HG03521 (cell line): ENCODE measurements at regions not wholly inside any gene's neighbourhood (a gene's known extent, or its start where the extent isn't known, plus 50 kb on each side); places are given as distances from the start of the nearest gene placed in this dataset.

Experiments used
- ATAC-seq: cut with Tn5 transposase; IDR thresholded peaks from one replicate; pipeline ENCODE4 v1.9.1; 2021; ENCODE audit warnings: mild to moderate bottlenecking, moderate library complexity; ENCODE audit not compliant: unreplicated experiment

DNA sequence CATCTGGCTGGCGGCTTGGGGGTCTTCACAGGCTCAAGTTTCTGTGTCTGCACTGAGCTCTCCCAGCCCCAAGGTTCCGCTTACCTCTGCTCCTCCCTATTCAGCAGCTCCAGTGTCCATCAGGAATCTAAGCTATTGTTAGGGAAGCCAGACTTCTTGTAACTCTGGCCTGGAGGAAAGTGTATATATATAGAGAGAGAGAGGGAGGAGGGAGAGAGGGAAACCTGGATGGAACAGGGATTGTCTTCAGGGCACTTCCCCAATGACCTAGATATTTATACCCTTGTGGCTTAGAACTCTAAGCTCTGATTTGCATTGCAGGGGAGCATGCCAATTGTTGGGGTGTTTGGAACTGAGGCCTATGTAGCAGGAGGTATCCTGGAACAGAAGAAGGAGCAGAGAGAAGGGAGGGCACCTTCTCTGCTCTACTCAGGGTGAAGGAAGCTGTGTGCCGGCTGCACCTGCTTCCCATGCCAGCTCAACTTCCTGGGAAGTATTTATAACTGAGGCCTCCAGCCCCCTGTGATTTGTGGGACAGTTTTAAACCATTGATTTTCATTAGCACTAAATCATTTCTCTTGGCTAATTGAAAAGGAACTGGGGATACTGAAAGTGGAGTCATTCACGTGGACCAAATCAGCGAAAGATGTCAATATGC, 70.9 kb downstream of the NAV1 start:
- ATAC-seq: no peak

- ATAC-seq: no peak
Measured at GRCh38 chr1:201610858-201611257, 71.9 kb downstream of the NAV1 start.

GRCh38 chr1:201612645-201613044, 73.7 kb downstream of the NAV1 start:
- no peak for ATAC-seq

- ATAC-seq: no peak
Measured at GRCh38 chr1:201614262-201615015, 75.5 kb downstream of the NAV1 start.

- ATAC-seq: no peak
Measured at GRCh38 chr1:201617157-201617556, 78.2 kb downstream of the NAV1 start.

GRCh38 chr1:201618389-201618788, 79.5 kb downstream of the NAV1 start:
- ATAC-seq: no peak

DNA sequence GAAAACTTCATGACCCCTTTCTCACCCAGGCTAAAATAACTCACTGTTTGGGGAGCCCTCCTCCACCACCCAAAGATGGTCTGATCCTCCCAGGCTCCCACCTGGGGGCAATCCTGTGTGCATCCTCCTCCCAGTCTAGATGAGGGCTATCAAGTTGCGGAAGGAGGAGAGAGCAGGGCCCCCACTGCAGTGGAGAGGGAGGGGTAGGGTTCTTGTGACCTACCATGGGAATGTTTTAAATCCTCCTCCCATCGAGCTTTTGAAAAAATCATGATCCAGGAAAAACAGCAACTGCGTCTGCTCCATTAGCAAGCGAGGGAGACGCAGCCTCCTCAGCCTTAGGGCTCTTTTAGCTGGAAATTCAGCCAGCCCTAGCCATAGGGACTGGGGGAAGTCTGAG, 80.0 kb downstream of the NAV1 start:
- ATAC-seq: no peak

DNA sequence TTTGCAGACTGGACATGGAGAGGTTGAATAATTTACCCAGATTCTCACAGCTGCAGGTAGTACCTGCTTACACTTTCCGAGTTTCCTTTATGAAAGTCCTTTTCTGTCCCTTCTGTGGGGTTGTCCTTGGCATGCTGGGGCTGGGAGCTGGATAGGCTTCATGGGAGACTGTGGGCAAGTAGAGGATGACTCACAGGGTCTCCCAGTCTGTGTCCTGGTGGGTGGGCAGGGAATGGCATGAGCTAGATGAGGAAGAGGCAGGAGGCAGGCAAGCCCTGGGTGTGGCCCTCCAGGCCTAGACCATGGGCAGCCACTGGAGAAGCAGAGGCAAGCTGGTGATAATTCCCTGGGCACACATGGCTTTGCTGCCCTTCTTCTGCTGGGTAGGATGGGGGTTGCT, 80.6 kb downstream of the NAV1 start:
- ATAC-seq: no peak

- no peak for ATAC-seq
Measured at GRCh38 chr1:201622353-201622752, 83.4 kb downstream of the NAV1 start.

GRCh38 chr1:201622824-201623223, 83.9 kb downstream of the NAV1 start:
- ATAC-seq: no peak

DNA sequence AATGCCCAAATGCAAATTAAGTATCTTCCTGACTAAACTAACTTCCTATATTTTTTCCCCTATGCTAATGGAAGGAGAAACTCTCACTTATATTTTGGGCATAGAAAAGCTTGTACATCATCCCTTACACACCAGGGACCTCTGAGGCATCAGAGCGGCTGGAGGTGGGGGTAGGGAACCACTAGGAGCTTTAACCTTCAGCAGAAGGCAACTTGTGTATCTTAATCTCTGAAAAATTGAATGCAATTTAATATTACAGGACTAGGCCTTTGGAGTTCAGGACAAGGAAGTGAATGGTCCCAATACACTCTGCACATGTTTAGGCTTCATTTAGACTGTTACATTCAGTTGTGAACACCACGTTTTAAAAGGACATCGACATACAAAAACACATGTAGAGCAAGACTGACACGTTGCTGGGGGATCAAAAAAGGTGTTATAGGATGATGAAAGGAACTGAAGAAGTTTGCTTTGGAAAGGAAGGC, 85.9 kb downstream of the NAV1 start:
- no peak for ATAC-seq

GRCh38 chr1:201625226-201625761, 86.4 kb downstream of the NAV1 start:
- no peak for ATAC-seq

GRCh38 chr1:201625851-201626251, 86.9 kb downstream of the NAV1 start:
- no peak for ATAC-seq

GRCh38 chr1:201626629-201627275, 87.8 kb downstream of the NAV1 start:
- ATAC-seq: no peak

DNA sequence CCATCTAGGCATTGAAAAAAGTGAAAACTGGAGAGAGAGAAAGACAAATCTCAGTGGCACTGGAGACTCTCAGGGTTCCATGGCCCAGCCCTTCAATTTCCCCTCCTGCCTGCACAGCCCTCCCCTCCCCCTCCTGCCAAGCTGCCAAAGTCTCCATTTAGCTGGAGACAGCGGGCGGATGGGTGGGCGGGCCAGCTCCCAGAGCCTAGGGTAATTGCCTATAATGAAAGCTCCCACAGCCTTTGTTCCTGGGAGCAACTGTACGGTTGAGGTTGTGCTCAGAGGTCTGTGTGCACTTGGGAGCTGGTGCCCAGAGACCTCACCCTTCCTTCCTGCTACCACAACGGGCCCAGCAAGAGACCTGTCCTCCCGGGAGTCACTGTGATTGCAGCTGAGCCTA, 89.6 kb downstream of the NAV1 start:
- no peak for ATAC-seq

- ATAC-seq: no peak
Measured at GRCh38 chr1:201630582-201630981, 91.7 kb downstream of the NAV1 start.

- ATAC-seq: no peak
Measured at GRCh38 chr1:201631037-201631436, 92.1 kb downstream of the NAV1 start.

DNA sequence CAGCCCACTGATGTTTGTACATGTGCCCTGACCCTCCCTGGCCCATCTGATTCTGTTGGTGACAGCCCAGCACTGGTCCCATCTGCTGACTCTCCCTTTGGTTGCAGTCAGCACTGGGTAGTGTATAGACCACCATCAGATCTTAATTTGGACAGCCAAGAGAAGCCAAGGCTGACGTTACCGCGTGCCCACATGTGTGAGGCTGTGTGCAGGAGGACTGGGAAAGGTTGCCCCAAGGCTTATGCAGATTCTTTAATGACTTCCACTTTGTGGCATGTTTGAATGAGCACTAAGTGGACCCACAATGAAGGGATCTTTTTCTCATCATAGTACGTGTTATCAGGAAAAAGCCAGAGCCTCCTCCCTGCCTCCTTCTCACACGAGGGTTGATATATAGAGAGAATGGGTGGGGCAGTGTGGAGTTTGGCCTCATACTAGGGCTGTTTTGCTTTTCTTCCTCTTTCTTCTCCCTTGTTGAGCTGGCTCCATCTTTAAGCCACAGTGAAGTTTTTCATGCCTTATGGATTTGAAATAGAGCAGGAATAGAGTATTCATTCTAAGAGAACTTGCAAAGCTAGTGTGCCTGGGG, 93.5 kb downstream of the NAV1 start:
- no peak for ATAC-seq

DNA sequence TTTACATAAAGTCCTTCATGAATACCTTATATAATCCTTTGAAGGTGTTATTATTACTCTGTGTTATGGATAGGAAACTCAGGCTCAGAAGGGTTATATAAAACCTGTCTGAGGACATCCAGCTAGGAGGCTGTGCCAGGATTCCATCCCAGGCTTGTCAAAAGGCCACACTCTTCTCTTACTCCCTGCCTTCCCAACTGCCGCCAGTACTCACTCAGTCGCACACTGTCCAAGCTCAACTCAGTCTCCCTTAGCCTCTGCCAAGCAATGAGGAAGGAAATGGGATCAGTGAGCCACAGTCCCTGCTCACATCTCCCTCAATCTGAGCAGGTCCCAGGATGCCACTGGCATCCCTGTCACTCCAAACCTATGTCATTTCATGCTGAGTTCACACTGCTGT, 94.4 kb downstream of the NAV1 start:
- ATAC-seq: no peak

DNA sequence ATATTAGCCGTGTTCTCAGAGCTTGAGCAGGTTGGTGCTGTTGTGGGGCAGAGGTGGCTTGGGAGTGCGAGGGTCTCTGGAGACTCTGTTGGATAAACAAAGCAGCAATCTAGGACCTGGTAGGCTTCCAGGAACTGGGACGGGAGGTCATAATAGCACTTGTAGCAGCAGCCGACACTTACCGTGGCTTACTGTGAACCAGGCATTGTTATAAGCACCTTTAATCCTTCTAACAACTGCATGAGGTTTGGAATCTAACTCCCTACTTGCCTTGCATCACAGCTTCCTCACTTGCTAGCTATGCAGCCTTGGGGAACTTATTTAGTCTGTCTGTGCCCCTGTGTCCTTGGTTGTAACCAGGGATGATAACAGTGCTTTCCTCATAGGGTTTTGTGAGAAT, 94.9 kb downstream of the NAV1 start:
- ATAC-seq: no peak

DNA sequence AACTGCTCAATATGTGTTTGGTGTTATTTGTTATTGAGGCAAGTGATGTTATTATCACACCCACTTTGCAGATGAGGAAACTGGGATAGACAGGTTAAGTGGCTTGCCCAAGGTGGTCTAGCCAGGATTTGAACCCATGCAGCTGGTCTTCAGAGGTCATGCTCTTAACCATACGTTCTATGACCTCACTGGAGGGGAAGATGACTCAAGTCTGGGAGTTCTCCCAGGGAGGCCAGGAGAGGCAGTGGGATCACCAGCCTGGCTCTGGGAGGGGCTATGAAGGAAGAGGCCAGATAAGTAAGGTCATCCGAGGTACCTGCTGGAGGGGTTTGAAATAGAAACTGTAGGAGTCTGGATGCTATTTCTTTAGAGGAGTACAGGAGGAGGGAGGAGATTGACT, 95.3 kb downstream of the NAV1 start:
- no peak for ATAC-seq
